ENCODE measurements at regions not wholly inside any gene's neighbourhood (a gene's known extent, or its start where the extent isn't known, plus 50 kb on each side); places are given as distances from the start of the nearest gene placed in this dataset.

- no CpG with 5 or more reads among the region's 2 CpGs for WGBS (ENCODE audit: insufficient coverage)
- Mint-ChIP-seq H3K4me3 (no peak overlapping the region), H3K4me1 (no peaks in the 10 kb centered on the region), H3K9me3 (no peaks in the 10 kb centered on the region), H3K27me3 (ENCODE audit: low read depth in 3 of 3) (peaks cover 0 to 8% (median 4%) of the 10 kb centered on the region in 3 donors), H3K36me3 (no peaks in the 10 kb centered on the region), H3K27ac (no peak overlapping the region)
- Histone ChIP-seq H3K4me2 (replicated peaks; ENCODE audit: extremely low read depth, low read length, poor library complexity, severe bottlenecking) (no peak overlapping the region), H3K9ac (ENCODE audit: insufficient read depth, low read length, poor library complexity, severe bottlenecking) (no peak overlapping the region), H3K36me3 (replicated peaks in 1 of 2; ENCODE audit: control insufficient read depth in 1 of 2, insufficient read depth in 2 of 2, low read length in 2 of 2) (no peaks in the 10 kb centered on the region), H2AFZ (ENCODE audit: insufficient read depth, low read depth, low read length, poor library complexity, severe bottlenecking) (no peak overlapping the region), H3K4me3 (replicated peaks in 1 of 3; ENCODE audit: low read depth in 2 of 3, low read length in 3 of 3) (no peak overlapping the region), H3K27me3 (ENCODE audit: control insufficient read depth in 2 of 2, insufficient read depth in 2 of 2, low read length in 2 of 2) (peaks cover 2% of the 10 kb centered on the region in 2 donors), H3K79me2 (ENCODE audit: insufficient read depth, low read length) (no peaks in the 10 kb centered on the region), H3K27ac (ENCODE audit: low read depth in 1 of 2, low read length in 2 of 2) (no peak overlapping the region), H4K20me1 (ENCODE audit: insufficient read depth, low read length) (no peaks in the 10 kb centered on the region), H3K9me3 (replicated peaks in 1 of 2; ENCODE audit: control insufficient read depth in 1 of 2, insufficient read depth in 1 of 2, low read length in 2 of 2) (no peaks in the 10 kb centered on the region), H3K4me1 (ENCODE audit: control insufficient read depth in 1 of 2, insufficient read depth in 2 of 2, low read length in 2 of 2) (no peaks in the 10 kb centered on the region)
- no peak for DNase-seq
- no peak for TF ChIP-seq CTCF (IDR thresholded peaks at IDR 0.05)
- intact Hi-C loops (cut with micrococcal nuclease) = no loop called here
Observed at GRCh38 chr18:75500545-75500944, 73.0 kb upstream of the SMIM21 start.

GRCh38 chr18:75497576-75498235, 70.2 kb upstream of the SMIM21 start:
- H3K4me3 Mint-ChIP-seq = no peak overlapping the region
- intact Hi-C loops (cut with micrococcal nuclease) = no loop called here
- Histone ChIP-seq H3K4me3 (replicated peaks in 1 of 3; ENCODE audit: low read depth in 2 of 3, low read length in 3 of 3) (no peak overlapping the region), H3K27ac (ENCODE audit: low read depth in 1 of 2, low read length in 2 of 2) (no peak overlapping the region), H2AFZ (ENCODE audit: insufficient read depth, low read depth, low read length, poor library complexity, severe bottlenecking) (no peak overlapping the region), H3K27me3 (ENCODE audit: control insufficient read depth in 2 of 2, insufficient read depth in 2 of 2, low read length in 2 of 2) (peaks cover 2% of the 10 kb centered on the region in 2 donors), H3K9me3 (replicated peaks in 1 of 2; ENCODE audit: control insufficient read depth in 1 of 2, insufficient read depth in 1 of 2, low read length in 2 of 2) (no peaks in the 10 kb centered on the region), H3K36me3 (replicated peaks in 1 of 2; ENCODE audit: control insufficient read depth in 1 of 2, insufficient read depth in 2 of 2, low read length in 2 of 2) (no peaks in the 10 kb centered on the region), H3K79me2 (ENCODE audit: insufficient read depth, low read length) (no peaks in the 10 kb centered on the region), H3K4me1 (ENCODE audit: control insufficient read depth in 1 of 2, insufficient read depth in 2 of 2, low read length in 2 of 2) (no peaks in the 10 kb centered on the region), H4K20me1 (ENCODE audit: insufficient read depth, low read length) (no peaks in the 10 kb centered on the region), H3K9ac (ENCODE audit: insufficient read depth, low read length, poor library complexity, severe bottlenecking) (no peak overlapping the region), H3K4me2 (replicated peaks; ENCODE audit: extremely low read depth, low read length, poor library complexity, severe bottlenecking) (no peak overlapping the region)
- no peak overlapping the region for H3K27ac Mint-ChIP-seq
- DNase-seq = no peak
- WGBS (ENCODE audit: insufficient coverage) = no CpG with 5 or more reads among the region's 8 CpGs
- no peaks in the 10 kb centered on the region for H3K9me3 Mint-ChIP-seq
- no peak for TF ChIP-seq CTCF (IDR thresholded peaks at IDR 0.05)
- no peaks in the 10 kb centered on the region for H3K4me1 Mint-ChIP-seq
- H3K36me3 Mint-ChIP-seq = no peaks in the 10 kb centered on the region
- H3K27me3 Mint-ChIP-seq (ENCODE audit: low read depth in 3 of 3) = peaks cover 0 to 10% (median 4%) of the 10 kb centered on the region in 3 donors
